GM12878 (cell line): ENCODE measurements at regions not wholly inside any gene's neighbourhood (a gene's known extent, or its start where the extent isn't known, plus 50 kb on each side); places are given as distances from the start of the nearest gene placed in this dataset.

Source experiments
- BHLHE40 ChIP-seq, 2 experiments: fragments of 450-650 bp in 1 of 2; IDR thresholded peaks; 2 replicates each; pipeline ENCODE4 v1.6.1; 2011 to 2017; ENCODE audit warnings: low read depth in 2 of 2, borderline replicate concordance in 1 of 2, improper control_type of control experiment in 1 of 2, low read length in 1 of 2, mild to moderate bottlenecking in 1 of 2
- FOXM1 ChIP-seq: IDR thresholded peaks from 2 replicates; pipeline ENCODE4 v1.6.1; 2012; ENCODE audit warnings: low read depth, mild to moderate bottlenecking, inconsistent platforms, low read length, moderate library complexity
- MXI1 ChIP-seq: fragments of 150-350 bp; IDR thresholded peaks from 2 replicates; pipeline ENCODE4 v1.6.1; 2011; ENCODE audit warnings: low read depth, mild to moderate bottlenecking, inconsistent platforms, low read length, improper control_type of control experiment
- NBN ChIP-seq: fragments of 450-650 bp; IDR thresholded peaks from 2 replicates; pipeline ENCODE4 v1.6.1; 2016
- NRF1 ChIP-seq: conservative IDR thresholded peaks from 2 replicates; pipeline ENCODE4 v1.6.1; 2011; ENCODE audit warnings: mild to moderate bottlenecking, low read depth, low read length, improper control_type of control experiment
- POLR2A ChIP-seq: IDR thresholded peaks from 2 replicates; pipeline ENCODE4 v1.6.1; 2011; ENCODE audit warnings: low read depth, mild to moderate bottlenecking, low read length
- SMAD1 ChIP-seq: fragments of 450-650 bp; IDR thresholded peaks from 2 replicates; pipeline ENCODE4 v1.6.1; 2018; ENCODE audit warnings: mild to moderate bottlenecking, low read depth; ENCODE audit not compliant: partially characterized antibody
- SMC3 ChIP-seq: IDR thresholded peaks from 2 replicates; pipeline ENCODE4 v1.6.1; 2011; ENCODE audit warnings: low read length, improper control_type of control experiment, borderline replicate concordance
- ZSCAN29 ChIP-seq: fragments of 450-650 bp; IDR thresholded peaks from 2 replicates; pipeline ENCODE4 v1.6.1; 2017; ENCODE audit warnings: mild to moderate bottlenecking, moderate library complexity
- TF ChIP-seq, protein P1 (sequence below): fragments of 450-650 bp; IDR thresholded peaks from 2 replicates; pipeline ENCODE4 v1.6.1; 2017; ENCODE audit warnings: mild to moderate bottlenecking, moderate library complexity
- TF ChIP-seq, protein P2 (sequence below): fragments of 450-650 bp; IDR thresholded peaks from 2 replicates; pipeline ENCODE4 v1.6.1; 2017; ENCODE audit warnings: low read depth, mild to moderate bottlenecking, moderate library complexity
- TF ChIP-seq, protein P3 (sequence below): fragments of 450-650 bp; IDR thresholded peaks from 2 replicates; pipeline ENCODE4 v1.6.1; 2017; ENCODE audit warnings: mild to moderate bottlenecking, moderate library complexity
- TF ChIP-seq, protein P4 (sequence below): fragments of 450-650 bp; IDR thresholded peaks from 2 replicates; pipeline ENCODE4 v1.6.1; 2014; ENCODE audit warnings: mild to moderate bottlenecking
- TF ChIP-seq, protein P5 (sequence below): IDR thresholded peaks from 2 replicates; pipeline ENCODE4 v1.6.1; 2011; ENCODE audit warnings: mild to moderate bottlenecking, low read depth, low read length, moderate library complexity; ENCODE audit not compliant: insufficient replicate concordance
- TF ChIP-seq, protein P6 (sequence below): IDR thresholded peaks from 2 replicates; pipeline ENCODE4 v1.6.1; 2012; ENCODE audit warnings: low read depth, low read length, improper control_type of control experiment

DNA sequence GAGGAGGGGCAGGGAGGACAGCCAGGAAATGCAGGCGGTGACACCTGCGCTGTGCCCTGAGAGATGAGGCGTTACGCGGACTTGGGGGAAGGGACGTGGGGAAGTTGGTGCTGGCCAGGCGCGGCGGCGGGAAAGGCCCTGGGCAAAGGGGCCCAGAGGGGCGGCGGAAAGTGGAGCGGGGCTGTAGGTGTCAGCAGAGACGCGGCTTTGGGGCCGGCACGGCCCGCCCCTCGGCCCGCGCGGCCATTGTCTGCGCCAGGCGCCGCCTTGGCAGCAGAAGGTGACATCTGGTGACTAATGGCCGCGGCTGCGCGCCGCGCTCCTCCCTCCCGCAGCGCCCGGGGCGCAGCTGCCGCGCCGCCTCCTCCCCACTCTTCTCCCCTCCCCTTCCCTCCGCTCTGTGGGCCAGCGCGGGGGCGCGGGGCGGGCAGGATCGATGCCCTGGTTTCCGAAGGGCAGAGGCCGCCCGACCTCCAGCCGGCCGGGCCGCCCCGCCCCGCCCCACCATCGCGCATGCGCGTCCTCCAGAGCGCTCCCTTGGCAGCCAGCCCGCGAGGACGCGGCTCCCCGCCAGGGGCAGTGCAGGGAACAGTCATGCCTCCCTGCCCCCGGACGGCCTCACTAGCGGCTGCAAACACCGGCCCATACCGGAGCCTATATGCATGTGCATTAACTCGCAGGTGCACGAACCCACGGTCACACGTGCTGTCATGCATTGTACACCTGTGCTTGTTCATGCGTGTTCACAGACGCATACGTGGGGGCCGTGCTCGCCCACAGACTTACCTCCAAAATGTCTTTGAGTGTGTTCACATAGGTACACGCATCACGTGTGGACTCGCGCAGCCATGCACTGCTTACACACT lies 269.6 kb downstream of the RPS24 start (continued):
- TF ChIP-seq SMC3 (peak; percentile 7; the same call in 1 of the 2 replicates), BHLHE40 (IDR thresholded peaks at IDR 0.05; ENCODE audit: borderline replicate concordance in 1 of 2, low read depth in 2 of 2, low read length in 1 of 2) (peak; percentile 22 to 80; a peak in 3 of 4 replicates), ZSCAN29 (no peak; the same call in 1 of the 2 replicates), SMAD1 (no peak), POLR2A (peak; percentile 76), NBN (peak; percentile 47; the same call in 1 of the 2 replicates), NRF1 (peak; percentile 40), MXI1 (peak; percentile 83), FOXM1 (no peak)
- TF ChIP-seq, protein P1, sequence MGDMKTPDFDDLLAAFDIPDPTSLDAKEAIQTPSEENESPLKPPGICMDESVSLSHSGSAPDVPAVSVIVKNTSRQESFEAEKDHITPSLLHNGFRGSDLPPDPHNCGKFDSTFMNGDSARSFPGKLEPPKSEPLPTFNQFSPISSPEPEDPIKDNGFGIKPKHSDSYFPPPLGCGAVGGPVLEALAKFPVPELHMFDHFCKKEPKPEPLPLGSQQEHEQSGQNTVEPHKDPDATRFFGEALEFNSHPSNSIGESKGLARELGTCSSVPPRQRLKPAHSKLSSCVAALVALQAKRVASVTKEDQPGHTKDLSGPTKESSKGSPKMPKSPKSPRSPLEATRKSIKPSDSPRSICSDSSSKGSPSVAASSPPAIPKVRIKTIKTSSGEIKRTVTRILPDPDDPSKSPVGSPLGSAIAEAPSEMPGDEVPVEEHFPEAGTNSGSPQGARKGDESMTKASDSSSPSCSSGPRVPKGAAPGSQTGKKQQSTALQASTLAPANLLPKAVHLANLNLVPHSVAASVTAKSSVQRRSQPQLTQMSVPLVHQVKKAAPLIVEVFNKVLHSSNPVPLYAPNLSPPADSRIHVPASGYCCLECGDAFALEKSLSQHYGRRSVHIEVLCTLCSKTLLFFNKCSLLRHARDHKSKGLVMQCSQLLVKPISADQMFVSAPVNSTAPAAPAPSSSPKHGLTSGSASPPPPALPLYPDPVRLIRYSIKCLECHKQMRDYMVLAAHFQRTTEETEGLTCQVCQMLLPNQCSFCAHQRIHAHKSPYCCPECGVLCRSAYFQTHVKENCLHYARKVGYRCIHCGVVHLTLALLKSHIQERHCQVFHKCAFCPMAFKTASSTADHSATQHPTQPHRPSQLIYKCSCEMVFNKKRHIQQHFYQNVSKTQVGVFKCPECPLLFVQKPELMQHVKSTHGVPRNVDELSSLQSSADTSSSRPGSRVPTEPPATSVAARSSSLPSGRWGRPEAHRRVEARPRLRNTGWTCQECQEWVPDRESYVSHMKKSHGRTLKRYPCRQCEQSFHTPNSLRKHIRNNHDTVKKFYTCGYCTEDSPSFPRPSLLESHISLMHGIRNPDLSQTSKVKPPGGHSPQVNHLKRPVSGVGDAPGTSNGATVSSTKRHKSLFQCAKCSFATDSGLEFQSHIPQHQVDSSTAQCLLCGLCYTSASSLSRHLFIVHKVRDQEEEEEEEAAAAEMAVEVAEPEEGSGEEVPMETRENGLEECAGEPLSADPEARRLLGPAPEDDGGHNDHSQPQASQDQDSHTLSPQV: no peak
- TF ChIP-seq, protein P2, sequence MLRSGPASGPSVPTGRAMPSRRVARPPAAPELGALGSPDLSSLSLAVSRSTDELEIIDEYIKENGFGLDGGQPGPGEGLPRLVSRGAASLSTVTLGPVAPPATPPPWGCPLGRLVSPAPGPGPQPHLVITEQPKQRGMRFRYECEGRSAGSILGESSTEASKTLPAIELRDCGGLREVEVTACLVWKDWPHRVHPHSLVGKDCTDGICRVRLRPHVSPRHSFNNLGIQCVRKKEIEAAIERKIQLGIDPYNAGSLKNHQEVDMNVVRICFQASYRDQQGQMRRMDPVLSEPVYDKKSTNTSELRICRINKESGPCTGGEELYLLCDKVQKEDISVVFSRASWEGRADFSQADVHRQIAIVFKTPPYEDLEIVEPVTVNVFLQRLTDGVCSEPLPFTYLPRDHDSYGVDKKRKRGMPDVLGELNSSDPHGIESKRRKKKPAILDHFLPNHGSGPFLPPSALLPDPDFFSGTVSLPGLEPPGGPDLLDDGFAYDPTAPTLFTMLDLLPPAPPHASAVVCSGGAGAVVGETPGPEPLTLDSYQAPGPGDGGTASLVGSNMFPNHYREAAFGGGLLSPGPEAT: peak; percentile 46; the same call in 1 of the 2 replicates
- TF ChIP-seq, protein P3, sequence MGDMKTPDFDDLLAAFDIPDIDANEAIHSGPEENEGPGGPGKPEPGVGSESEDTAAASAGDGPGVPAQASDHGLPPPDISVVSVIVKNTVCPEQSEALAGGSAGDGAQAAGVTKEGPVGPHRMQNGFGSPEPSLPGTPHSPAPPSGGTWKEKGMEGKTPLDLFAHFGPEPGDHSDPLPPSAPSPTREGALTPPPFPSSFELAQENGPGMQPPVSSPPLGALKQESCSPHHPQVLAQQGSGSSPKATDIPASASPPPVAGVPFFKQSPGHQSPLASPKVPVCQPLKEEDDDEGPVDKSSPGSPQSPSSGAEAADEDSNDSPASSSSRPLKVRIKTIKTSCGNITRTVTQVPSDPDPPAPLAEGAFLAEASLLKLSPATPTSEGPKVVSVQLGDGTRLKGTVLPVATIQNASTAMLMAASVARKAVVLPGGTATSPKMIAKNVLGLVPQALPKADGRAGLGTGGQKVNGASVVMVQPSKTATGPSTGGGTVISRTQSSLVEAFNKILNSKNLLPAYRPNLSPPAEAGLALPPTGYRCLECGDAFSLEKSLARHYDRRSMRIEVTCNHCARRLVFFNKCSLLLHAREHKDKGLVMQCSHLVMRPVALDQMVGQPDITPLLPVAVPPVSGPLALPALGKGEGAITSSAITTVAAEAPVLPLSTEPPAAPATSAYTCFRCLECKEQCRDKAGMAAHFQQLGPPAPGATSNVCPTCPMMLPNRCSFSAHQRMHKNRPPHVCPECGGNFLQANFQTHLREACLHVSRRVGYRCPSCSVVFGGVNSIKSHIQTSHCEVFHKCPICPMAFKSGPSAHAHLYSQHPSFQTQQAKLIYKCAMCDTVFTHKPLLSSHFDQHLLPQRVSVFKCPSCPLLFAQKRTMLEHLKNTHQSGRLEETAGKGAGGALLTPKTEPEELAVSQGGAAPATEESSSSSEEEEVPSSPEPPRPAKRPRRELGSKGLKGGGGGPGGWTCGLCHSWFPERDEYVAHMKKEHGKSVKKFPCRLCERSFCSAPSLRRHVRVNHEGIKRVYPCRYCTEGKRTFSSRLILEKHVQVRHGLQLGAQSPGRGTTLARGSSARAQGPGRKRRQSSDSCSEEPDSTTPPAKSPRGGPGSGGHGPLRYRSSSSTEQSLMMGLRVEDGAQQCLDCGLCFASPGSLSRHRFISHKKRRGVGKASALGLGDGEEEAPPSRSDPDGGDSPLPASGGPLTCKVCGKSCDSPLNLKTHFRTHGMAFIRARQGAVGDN: no peak; the same call in 1 of the 2 replicates
- TF ChIP-seq, protein P4, sequence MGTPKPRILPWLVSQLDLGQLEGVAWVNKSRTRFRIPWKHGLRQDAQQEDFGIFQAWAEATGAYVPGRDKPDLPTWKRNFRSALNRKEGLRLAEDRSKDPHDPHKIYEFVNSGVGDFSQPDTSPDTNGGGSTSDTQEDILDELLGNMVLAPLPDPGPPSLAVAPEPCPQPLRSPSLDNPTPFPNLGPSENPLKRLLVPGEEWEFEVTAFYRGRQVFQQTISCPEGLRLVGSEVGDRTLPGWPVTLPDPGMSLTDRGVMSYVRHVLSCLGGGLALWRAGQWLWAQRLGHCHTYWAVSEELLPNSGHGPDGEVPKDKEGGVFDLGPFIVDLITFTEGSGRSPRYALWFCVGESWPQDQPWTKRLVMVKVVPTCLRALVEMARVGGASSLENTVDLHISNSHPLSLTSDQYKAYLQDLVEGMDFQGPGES: no peak
- TF ChIP-seq, protein P5, sequence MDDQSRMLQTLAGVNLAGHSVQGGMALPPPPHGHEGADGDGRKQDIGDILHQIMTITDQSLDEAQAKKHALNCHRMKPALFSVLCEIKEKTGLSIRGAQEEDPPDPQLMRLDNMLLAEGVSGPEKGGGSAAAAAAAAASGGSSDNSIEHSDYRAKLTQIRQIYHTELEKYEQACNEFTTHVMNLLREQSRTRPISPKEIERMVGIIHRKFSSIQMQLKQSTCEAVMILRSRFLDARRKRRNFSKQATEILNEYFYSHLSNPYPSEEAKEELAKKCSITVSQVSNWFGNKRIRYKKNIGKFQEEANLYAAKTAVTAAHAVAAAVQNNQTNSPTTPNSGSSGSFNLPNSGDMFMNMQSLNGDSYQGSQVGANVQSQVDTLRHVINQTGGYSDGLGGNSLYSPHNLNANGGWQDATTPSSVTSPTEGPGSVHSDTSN: peak; percentile 84
- TF ChIP-seq, protein P6, sequence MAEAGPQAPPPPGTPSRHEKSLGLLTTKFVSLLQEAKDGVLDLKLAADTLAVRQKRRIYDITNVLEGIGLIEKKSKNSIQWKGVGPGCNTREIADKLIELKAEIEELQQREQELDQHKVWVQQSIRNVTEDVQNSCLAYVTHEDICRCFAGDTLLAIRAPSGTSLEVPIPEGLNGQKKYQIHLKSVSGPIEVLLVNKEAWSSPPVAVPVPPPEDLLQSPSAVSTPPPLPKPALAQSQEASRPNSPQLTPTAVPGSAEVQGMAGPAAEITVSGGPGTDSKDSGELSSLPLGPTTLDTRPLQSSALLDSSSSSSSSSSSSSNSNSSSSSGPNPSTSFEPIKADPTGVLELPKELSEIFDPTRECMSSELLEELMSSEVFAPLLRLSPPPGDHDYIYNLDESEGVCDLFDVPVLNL: 0 out of 2 replicates have a peak, but pooled peaks have one; percentile 15
